TTC549 (cell line): ENCODE measurements at regions not wholly inside any gene's neighbourhood (a gene's known extent, or its start where the extent isn't known, plus 50 kb on each side); places are given as distances from the start of the nearest gene placed in this dataset.
"Not testable (repeated sequence)": the region's sequence is repeated elsewhere in the genome, so short reads cannot be mapped to it uniquely, and the experiment has no call there.

Experiments used
- FAIRE-seq: peaks from 2 replicates; lab custom pipeline; 2012; peaks lifted over from hg19 to GRCh38; lab: Jason Lieb, UNC

DNA sequence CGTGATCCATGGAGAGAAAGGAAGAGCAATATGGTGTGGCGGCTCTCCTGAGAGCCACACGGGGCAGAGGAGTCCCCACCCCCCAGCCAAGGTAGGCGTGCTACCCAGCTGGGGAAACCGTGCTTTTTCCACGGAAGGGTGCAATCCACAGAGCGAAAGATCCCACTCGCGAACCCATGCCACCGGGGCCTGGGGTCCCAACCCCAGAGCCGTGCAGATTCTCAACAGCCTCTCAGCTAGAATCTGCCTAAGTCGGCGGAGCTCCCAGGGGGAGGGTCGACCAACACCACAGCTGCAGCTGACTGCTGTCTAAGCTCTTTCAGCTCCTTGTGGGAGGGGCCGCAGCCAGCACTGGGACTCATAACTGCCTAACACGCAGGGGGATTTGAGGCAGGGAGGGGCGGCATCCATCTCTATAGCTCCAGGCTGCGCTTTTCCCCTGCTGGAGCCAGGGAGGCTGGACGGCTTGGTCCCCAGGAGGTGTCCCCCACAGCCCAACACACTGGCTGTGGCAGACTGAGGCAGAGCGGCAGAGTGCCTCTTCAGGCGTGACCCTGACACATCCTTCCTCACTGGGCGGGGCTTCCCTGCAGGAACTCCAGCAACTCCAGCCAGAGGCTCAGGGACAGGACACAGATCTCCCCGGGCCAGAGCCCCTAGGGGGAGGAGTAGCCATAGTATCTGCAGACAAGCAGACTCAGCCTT, 107.6 kb upstream of the ZBTB20 start:
- no peak for FAIRE-seq

DNA sequence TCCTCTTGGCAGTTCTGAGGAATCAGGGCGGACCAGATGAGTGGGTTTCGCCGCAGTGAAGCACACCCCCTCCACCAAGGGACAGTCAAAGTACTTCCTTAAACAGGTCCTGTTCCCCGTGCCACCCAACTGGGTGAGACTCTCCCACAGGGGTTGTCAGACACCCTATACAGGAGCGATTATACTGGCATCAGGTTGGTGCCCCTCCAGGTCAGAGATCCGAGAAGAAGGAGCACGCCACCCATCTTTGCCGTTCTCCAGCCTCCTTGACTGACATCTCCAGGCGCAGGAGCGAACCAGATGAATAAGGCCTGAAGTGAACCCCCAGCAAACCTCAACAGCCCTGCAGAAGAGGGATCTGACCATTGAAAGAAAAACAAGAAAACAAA, 108.1 kb upstream of the ZBTB20 start:
- FAIRE-seq, result no peak

DNA sequence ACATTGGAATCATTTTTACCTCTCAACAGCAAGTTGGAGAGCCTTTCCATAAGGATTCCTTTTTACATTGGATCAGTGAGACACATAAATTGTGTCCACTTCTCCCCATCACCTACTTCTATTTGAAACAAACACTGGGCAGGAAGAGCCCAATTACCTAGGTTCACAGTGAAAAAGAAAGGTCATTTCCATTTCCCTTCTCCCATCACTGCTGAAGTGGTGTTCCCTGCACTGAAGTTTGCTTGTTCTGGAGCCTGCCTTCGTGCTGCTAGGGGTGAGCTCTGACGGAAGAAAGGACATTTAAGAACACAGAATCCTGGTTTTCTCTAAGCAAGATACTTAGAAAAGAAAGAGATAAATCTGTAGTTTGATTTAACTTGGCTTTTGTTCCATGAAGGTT, 123.8 kb upstream of the ZBTB20 start:
- no peak for FAIRE-seq

DNA sequence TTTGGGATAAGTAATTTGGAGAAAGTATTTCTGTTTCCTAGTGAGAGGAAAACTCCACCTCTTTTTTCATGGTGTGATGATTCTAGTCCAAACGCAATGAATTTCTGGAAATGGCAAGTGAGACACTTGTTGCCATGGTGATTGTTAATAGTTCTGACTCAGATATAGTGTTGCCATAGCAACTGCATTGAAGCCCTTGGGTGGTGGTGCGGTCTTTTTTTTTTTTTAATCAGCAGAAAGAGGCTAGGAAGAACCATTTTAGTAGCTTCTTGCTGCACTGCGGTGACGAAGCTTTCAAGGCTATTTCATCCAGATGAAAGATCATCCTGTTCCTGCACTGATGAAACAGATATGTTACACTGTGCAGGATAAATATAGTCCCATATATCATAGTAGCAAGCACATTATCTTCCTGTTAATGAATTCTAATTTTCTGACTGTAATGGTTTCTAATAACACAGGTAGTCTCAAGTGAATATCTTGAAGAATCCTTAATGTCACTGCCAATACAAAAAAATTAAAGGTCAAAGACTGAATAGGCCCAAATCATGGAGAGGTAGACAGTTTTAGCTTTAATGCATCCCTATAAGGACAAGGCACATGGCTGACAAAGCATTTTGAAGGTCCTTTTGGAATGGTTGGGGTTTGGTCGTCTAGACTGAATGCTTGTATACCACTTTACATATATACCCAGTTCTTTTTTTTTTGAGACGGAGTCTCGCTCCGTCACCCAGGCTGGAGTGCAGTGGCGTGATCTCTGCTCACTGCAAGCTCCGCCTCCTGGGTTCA, 125.1 kb upstream of the ZBTB20 start:
- no peak for FAIRE-seq

DNA sequence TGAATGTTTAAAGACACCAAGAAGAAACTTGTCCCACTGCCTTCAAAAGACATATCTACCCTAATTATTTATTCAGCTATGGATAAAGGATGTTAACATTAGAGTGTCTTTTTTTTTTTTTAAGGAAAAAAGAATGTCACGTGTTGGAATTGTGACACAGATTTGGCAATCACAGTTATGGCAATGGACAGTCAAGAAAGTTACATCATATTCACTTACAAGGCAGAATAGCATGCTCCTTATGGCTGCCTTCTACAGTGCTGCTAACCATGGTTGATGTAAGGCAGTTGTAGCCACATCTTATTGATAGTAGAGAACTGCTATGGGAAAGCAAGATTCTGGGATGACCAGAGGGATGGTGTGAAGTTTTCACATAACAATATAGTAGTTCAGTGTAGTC, 128.8 kb upstream of the ZBTB20 start:
- no peak for FAIRE-seq

DNA sequence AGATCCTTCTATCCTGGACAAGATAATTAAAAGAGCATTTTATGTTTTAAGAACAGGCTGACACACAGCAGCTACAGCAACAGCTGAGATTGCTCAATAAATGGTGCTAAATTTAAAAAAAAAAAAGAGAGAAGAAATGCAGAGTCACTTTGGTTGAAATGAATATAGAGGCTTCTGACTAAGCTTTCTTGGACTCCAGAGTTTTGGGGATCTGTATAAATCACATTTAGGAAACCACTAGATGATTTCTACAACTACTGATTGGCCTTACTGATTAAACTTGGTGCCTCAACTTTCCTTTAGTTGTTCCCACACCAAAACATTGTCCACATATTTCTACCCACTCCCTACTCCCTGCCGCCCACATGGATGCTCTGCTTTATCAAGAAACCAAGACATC, 132.9 kb upstream of the ZBTB20 start:
- no peak for FAIRE-seq

DNA sequence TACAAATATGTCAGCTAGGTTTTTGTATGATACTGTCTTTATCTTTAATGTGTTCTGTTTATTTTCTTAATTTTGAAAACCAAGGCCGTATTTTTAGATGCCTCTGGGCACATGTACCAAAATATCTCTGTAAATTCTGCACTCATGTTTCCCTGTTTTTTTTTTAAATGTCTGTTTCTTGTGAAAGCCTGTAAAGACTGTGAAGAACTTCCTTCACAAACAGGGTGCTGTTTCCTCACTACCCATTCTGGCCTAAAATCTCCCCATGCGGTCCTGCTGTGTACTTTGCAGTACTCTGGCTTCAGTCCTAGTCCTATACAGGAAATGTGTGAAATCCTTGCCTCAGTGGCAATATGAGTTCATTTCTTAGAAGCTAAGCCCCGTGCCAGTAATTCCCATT, 133.4 kb upstream of the ZBTB20 start:
- no peak for FAIRE-seq

DNA sequence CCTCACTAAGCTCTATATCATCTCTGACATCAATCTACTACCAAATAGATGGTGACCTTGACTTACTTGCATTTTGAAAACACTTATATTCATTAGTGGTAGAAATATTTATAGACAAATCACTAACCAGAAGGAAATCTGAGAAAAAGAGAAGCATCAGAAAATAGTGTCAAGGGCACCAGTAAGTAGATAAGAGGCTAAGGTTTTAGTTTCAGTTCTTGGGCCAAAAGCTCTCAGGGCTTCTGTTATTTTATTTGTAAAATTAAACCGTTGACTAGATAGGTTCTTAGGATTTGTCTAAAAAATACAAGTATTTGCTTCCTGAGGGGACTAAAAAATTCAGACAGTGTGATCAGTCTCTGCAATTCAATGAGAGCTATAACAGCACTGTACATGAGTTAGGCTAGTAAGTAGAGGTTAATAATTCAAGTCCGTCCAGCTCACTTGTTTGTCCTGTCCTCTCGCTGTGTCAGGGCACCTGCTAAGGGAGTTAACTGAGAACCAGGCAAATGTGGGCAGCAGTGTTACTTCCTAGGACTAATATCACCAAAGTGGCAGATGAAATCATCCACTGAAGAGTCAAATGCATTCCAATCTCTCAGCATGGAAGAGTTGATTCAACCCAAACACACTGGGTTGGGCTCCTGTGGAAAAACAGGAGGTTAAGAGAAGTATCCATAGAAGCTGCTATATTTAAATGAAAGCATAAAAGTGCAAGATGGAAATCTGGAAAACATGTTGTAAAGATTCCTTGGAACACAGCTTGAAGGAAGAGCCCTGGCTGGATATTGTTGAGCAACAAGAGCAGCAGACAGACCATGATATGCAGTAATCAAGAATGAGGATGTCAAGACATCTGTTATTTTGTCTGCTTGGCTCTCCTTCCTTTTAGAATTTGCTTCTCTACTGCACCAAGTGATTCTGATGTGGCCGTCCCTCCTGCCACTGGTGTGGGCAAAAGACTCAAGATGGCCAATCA, 134.9 kb upstream of the ZBTB20 start:
- FAIRE-seq, result no peak

DNA sequence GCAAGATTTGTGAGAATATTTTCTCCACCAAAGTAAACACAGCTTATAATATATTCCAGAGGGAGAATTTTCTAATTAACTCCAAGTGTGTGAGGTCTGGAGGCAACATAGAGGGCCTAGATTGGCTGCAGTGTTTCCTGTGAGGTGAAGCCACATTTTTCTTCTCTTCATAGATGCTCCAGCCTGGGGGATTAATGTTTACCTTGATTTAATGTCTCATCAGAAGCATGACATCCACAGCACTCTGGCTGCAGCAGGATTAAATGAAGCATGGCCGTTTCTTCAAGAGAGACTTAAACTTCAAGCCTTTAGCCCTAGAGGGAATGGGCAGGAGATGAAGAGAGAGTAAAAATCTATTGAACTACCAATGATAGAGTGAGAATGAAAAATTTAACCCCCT, 137.9 kb upstream of the ZBTB20 start:
- no peak for FAIRE-seq

DNA sequence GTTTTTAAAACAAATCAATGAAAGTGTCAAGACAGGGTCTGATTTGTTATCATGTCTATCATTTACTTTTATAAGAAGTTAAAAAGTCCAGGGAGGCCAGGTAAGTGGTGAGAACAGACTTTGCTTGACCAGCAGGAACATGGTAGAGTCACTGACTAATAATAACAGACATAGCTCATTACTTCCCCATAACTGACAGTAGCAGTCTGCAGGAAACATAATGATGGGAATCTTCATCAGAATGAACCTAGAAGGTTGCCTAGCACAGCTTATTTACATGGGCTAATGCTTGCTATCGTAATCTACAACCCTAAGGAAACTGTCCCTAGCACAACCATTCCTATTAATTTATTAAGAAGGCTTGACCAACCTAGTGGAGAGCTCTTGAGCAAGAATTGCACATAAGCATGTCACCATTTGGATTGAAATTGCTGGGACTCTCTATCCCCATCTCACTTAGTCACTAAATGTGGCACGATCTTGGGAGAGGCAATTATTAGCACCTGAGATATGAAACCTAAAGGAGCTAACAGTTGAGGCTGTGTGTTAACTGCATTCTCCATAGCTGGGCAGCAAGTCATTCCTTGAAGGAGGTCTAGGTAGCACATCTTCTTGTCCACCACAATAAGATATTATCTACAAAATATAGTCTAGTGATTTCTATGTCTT, 139.6 kb upstream of the ZBTB20 start:
- FAIRE-seq, result no peak

DNA sequence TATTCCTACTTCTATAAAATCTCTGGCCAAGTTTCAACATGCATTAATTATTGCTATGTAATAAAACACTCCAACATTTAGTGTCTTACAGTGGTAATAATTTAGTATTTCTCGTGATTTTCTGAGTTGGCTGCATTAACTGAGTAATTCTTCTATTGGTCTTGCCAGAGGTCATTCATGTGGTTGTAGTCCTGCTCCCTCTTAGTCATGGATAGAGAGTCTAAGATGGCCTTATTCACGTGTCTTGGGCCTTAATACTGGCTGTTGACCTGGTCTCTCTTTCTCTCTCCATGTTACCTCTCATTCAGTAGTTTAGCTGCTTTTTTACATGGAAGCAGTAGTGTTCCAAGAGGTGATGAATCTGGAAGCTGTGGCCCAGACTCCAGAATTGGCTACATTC, 140.1 kb upstream of the ZBTB20 start:
- no peak for FAIRE-seq

DNA sequence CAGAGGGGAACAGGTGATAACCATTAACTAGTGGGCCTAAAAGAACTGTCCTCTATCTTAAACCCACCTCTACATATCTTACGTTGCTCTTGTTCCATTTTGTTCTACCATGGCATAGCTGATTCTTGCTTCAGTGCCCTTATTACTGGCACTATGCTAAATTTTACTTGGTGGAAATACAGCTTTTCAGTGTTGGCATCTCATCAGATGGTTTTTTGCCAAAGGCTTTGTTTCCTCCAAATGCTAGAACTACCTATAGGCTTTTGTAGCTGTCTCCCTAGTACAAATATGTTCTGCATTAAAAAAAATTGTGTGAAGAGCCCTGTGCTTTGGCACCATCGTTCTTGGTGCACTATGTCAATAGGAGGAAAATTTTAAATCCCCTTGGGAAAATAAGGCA, 145.0 kb upstream of the ZBTB20 start:
- FAIRE-seq, result no peak

DNA sequence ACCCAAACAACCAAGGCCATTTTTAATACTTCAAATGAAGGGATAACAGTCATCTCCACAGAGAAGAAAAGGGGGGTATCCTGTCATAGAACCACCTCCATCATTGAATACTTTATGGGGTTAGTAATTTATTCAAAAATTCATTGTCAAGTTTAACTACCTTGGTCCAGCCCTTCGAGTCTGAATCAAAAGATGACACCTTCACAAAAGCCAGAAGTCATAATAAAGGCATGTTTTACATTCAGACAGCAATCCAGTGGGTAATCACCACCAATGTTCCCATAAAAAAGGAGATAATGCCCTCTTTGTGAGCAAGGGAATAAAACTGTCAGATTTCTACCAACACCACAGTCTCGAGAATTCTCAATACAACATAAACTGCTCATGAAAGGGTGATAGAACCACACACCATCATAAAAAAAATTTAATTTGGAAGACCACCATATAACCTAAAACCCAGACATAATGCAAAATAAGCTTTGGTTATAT, 145.6 kb upstream of the ZBTB20 start:
- FAIRE-seq, result no peak

DNA sequence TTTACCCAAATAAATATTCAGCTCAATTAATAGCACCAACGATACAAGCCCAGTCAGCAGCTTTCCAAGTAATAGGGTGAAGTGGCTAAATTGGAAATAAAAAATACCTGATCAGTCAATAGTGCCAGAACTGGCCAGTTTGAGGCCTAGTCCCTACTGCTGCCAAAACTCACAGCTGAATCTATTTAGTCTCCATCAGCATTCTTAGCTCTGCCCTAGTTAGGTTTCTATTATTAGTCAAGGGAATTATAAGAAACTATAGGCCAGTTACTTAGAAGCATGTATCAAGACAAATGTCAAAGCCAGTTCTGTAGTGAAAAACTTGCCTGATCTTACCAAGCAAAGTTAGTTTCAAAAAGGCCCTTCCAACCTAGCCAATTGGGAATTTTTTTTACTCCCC, 146.2 kb upstream of the ZBTB20 start:
- FAIRE-seq, result no peak

DNA sequence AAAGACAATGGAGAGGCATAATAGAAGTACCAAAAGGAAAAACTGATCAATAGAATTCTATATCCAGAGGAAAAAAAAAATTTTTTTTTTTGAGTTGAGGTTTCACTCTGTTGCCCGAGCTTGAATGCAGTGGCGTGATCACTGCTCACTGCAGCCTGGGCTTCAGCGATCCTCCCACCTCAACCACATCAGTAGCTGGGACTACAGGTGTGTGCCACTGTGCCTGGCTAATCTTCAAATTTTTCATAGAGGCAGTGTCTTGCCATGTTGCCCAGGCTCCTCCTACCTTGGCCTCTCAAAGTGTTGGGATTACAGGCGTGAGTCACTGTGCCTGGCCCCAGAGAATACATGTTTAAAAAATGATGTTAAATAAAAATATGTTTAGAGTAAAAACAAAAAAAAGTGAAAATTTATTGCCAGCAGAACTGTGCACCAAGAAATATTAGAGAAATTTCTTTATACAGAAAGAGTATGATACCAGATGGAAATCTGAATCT, 154.3 kb upstream of the ZBTB20 start:
- FAIRE-seq, result no peak

DNA sequence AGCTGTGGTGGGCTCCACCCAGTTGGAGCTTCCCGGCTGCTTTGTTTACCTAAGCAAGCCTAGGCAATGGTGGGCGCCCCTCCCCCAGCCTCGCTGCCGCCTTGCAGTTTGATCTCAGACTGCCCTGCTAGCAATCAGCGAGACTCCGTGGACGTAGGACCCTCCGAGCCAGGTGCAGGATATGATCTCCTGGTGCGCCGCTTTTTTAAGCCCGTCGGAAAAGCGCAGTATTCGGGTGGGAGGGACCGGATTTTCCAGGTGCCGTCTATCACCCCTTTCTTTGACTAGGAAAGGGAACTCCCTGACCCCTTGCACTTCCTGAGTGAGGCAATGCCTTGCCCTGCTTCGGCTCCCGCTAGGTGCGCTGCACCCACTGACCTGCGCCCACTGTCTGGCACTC, 170.9 kb upstream of the ZBTB20 start:
- not testable (repeated sequence) for FAIRE-seq

DNA sequence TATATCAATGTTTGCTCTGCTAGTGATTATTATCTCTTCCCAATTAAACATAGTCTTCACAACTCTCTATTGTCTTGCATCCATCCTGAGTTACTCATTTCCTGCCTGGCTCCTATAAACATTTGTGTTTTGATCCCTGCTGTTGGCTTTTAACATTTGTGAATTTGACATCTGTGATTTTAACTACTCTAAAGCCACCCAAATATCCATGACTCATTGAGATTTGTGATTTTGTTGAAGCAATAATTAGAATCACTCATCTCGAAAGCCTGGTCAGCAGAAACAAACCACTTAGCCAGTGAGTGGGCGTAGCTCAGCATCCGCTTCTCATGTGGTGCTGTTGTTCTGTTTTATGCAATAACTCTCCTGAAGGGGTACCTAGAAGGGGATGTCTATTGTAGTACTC, 174.3 kb upstream of the ZBTB20 start:
- no peak for FAIRE-seq

DNA sequence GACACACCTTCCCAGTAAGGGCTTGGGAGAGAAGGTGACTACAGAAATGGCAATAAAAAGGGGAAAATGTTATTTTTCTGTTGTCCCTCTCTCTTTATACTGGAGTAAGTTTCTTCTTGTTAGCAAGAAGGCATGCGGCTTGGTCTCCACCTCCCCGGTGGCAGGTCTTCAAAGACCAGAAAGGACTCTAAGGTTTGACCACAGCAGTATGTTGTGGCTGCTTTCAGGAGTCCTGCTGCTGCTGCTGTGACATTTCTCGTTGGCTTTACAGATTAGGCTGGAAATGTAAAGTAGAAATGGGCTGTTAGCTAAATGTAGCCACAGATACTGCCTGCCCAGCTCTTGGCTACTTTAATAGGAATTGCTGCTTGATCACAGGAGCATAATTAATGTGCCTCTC, 175.8 kb upstream of the ZBTB20 start:
- FAIRE-seq, result no peak

DNA sequence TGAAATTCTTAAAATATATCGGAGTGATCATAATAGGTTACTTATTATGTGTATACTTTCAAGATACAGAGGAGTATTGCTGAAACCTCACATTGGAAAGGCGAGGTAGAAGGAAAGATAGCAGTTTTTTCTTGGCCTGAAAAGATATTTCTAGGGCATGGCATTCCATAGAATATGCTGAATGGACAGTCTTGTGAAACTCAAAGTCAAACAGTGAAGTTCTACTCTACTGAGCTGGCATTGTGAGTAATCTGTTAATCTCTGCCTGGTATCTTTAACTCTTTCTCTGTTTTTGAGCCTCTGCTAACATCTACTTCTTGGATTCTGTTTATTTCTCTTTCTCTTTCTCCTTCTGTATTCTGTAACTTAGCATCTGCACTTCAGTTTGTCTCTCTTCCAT, 176.3 kb upstream of the ZBTB20 start:
- FAIRE-seq, result no peak

DNA sequence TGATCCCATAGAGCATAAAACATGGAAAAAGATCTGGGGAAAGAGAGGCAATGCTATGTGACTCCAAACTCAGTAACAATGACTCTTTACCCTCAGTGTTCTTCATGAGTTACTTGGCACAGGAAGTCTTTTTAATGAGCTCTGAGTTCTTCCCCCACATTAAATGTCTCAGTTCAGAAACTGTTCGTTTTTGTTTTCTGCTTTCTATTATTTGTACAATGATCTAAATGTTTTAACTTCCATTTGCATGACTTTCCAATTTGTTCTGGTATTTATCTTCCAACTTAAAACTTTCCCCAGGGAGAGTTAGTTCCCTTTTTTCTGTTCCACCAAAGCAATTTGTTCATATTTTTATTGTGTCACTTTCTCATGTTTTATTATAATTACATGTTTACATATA, 177.0 kb upstream of the ZBTB20 start:
- FAIRE-seq, result no peak

DNA sequence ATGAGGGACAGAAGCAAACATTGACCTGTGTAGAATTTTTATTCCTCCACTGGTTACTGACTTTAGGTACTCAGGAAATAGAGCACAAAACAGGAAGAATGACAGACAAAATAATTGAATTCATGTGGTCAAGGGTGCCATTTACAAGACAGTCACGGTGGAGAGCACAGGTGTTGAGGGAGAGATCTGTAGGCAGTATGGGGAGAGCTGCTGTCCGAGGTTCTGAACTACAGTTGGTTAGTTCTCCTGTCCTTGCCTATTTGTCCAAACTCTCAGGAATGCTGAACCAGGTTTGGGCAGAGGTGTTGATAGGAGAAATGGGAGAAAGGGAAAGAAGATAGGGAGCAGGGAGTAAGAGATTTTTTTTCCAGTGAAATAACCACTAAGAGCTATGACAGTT, 178.5 kb upstream of the ZBTB20 start:
- no peak for FAIRE-seq

DNA sequence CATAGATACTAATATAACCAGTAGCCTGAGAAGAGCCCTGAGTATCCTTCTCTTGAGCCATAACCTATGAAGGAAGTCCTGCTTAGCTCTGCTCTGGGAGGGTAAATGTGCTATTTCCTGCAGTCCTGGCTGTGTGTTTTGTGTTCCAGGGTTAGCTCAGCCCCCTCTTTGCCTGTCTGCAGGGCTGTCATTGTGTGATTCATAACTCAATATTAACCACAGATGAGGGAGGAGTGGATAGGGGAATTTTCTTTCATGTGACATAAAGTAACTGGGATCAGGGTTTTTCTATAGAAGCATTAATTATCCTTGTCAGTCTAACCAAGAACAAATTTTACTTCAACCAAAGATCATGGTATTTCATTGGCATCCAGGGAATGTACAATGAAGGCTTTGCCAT, 183.3 kb upstream of the ZBTB20 start:
- no peak for FAIRE-seq
